GM13977 (cell line): ENCODE measurements at regions not wholly inside any gene's neighbourhood (a gene's known extent, or its start where the extent isn't known, plus 50 kb on each side); places are given as distances from the start of the nearest gene placed in this dataset.

Experiments used
- DNase-seq: peaks from one replicate; pipeline ENCODE4 v3.0.0; 2012; ENCODE audit warnings: low spot score
- in situ Hi-C: fragments of 300-500 bp; cut with MboI; formaldehyde crosslinking; loops from one replicate; pipeline ENCODE4 v1.12.0; 2022; ENCODE audit warnings: low sequenced_read_pairs, low pct_unique_long_range_greater_than_20kb, mixed read lengths, inconsistent platforms; ENCODE audit not compliant: unreplicated experiment
- TF ChIP-seq, protein P1 (sequence below): IDR thresholded peaks from 2 replicates; pipeline ENCODE4 v1.5.1; 2012; ENCODE audit warnings: mild to moderate bottlenecking, control low read depth; ENCODE audit not compliant: insufficient read depth; ENCODE audit errors: extremely low read depth, missing control alignments

DNA sequence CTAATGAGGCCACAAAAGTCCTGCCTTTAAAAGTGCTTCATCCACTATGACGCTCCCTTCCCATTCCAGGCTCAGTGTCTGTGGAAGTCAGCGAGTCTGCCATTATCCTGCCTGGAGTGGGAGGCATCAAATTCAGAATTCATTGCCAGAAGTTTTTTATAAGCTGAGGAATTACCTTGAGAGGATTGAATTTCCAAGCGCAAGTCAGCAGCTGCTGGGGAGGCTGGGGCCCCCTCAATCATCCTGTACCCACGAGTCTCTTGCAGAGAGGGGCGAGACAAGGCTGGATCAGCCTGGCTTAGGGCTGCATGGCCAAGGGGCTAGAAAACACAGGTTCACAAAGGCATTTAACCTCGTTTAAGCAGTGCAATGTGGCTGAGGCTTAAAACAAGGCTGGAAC is 170.5 kb upstream of the NOCT start:
- TF ChIP-seq, protein P1, sequence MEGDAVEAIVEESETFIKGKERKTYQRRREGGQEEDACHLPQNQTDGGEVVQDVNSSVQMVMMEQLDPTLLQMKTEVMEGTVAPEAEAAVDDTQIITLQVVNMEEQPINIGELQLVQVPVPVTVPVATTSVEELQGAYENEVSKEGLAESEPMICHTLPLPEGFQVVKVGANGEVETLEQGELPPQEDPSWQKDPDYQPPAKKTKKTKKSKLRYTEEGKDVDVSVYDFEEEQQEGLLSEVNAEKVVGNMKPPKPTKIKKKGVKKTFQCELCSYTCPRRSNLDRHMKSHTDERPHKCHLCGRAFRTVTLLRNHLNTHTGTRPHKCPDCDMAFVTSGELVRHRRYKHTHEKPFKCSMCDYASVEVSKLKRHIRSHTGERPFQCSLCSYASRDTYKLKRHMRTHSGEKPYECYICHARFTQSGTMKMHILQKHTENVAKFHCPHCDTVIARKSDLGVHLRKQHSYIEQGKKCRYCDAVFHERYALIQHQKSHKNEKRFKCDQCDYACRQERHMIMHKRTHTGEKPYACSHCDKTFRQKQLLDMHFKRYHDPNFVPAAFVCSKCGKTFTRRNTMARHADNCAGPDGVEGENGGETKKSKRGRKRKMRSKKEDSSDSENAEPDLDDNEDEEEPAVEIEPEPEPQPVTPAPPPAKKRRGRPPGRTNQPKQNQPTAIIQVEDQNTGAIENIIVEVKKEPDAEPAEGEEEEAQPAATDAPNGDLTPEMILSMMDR: no peak
- in situ Hi-C loops: no loop called here
- no peak for DNase-seq

DNA sequence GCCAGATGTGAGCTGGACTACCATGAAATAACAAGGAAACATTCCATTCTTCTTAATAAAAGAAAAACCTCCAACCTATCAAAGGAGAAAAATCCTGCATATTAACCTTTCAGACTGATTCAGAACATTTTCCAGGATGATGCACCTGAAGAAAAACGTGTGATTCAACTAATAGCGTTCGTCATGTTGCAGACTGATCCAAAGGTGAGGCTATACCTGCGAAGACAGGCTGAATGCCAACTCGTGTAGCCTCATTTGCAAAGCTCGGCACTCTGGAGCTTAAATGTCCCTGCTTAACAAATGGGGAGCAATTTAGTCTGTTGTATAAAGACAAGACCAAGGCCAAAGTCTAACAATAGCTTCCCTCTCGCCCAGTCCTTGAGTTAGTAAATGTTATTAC is 172.0 kb upstream of the NOCT start:
- in situ Hi-C loops: no loop called here
- DNase-seq: no peak
- TF ChIP-seq, protein P1: no peak

DNA sequence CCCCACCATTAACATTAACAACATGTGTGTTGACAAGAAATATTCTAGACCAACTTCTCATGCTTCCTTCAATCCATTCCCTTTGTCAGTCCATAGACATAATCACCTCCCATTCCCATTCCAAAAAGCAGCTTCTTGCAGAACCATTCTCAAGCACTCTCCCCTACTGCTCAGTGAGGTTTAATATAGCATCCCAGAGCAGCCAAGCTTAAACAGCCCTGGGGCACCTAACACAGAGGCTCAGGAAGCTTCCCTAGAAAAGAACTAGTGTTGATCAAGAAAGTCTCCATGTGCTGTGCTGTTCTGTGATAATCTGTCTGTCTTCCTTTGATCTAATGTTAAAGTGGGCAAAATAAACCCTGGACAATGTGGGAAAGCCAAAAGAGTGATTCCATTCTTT is 174.2 kb upstream of the NOCT start:
- in situ Hi-C loops: no loop called here
- TF ChIP-seq, protein P1: no peak
- DNase-seq: no peak

DNA sequence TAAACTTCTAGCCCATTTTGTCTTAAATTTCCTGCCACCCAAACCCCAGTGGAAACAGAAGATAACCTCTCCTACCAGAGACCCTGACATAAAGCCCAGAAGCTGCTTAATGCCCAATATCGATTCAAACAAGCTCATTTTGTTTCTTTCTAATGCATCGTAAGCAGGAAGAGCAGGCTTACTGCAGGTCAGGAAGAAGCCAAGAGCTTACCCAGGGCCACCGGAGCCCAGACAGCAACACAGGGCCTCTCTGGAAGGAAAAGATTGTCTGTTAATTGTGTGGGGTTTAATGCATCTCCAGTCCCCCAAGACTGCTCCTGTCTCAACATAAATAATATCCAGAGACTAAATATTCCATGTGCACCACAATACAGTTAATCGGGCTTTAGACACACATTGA is 177.3 kb upstream of the NOCT start:
- in situ Hi-C loops: no loop called here
- no peak for DNase-seq
- TF ChIP-seq, protein P1: no peak

DNA sequence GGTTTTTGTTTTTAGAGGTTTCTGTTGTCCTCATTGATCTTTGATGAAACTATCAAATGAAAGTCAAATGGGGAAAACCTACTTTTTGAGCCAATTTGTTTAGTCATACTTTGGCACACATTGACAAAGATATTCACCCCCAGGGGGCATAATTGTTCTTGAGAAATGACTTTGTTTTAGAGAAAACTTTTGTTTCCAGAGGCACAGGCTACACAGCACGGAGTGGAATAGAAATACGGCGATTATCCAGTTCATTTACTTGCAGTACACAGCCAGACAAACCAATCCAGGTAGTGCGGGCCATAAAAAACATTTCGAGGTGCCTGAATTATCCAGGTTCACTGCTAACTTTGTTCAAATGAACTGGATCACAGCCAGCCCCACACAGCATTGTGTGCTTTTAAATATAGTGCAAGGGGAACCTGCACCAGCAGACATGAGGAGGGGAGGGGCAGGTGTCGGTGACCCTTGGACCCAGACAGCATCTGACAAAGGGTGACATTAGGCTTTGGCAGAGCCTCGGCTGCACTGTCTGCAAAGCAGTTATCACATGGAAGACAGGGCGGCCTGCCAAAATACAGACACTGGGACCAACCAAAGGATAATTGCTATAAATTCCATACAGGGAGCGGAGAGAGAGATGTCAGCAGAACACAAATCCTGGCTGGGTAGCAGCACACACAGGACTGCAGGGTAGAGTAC is 179.6 kb upstream of the NOCT start:
- in situ Hi-C loops: no loop called here

DNA sequence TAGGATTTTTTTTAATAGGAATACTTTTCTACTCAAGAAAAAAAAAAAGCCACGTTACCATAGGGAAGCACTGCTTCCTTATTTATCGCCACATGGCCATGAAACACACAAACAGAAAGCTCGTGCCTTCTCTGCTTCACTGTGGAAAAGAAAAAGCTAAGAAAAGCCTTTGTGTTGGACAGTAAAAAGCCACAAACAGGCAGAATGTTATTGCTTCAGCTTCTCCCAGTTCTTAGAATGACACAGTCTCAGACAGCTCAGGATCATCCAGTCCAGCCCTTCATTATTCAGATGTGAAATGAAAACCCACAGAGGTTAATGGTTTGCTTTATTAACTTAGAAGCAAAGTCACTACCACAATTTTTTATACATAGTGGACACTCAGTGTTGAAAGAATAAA is 181.6 kb upstream of the NOCT start:
- in situ Hi-C loops: no loop called here
- TF ChIP-seq, protein P1: no peak
- DNase-seq: no peak

More for the DNA sequence above, 179.6 kb upstream of the NOCT start:
- TF ChIP-seq, protein P1: no peak
- DNase-seq: no peak

DNA sequence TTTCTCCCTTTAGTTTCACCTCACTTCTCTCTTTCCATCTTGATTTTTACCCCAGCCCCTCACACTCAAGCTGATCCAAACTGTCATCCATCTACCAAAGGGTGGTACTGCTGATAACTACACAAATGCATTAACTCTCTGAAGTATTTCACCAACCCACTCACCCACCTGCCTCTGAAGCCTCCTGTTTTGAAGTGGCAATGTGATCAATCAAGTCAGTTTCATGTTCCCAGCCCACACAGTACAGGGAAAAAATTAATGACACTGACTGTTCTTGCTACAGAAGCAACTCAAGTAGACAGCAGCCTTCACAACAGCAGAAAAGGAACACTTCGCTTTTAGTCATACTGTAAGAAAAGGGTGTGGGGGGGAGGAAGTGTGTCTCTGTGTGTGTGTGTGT is 183.0 kb upstream of the NOCT start:
- in situ Hi-C loops: no loop called here
- TF ChIP-seq, protein P1: no peak
- DNase-seq: no peak
